Central memory CD4-positive, alpha-beta T cell (primary cell): ENCODE measurements at regions not wholly inside any gene's neighbourhood (a gene's known extent, or its start where the extent isn't known, plus 50 kb on each side); places are given as distances from the start of the nearest gene placed in this dataset.

Experiments
- DNase-seq: peaks from one replicate; pipeline ENCODE4 v3.0.0; 2022

GRCh38 chr18:78770139-78770822 is 209.3 kb upstream of the SALL3 start:
- DNase-seq = no peak

- no peak for DNase-seq
These were observed 208.8 kb upstream of the SALL3 start for GRCh38 chr18:78770823-78771139.

GRCh38 chr18:78771496-78772359 is 207.9 kb upstream of the SALL3 start:
- DNase-seq = no peak

GRCh38 chr18:78772360-78773302 is 207.0 kb upstream of the SALL3 start:
- DNase-seq = no peak

GRCh38 chr18:78773303-78773755 is 206.3 kb upstream of the SALL3 start:
- no peak for DNase-seq

GRCh38 chr18:78773819-78774218 is 205.8 kb upstream of the SALL3 start:
- no peak for DNase-seq

GRCh38 chr18:78774741-78775141 is 204.9 kb upstream of the SALL3 start:
- no peak for DNase-seq

GRCh38 chr18:78776151-78776550 is 203.5 kb upstream of the SALL3 start:
- no peak for DNase-seq

- DNase-seq = no peak
These were observed 202.8 kb upstream of the SALL3 start for GRCh38 chr18:78776706-78777285.

GRCh38 chr18:78777992-78778391 is 201.6 kb upstream of the SALL3 start:
- DNase-seq = no peak

GRCh38 chr18:78778651-78779050 is 201.0 kb upstream of the SALL3 start:
- DNase-seq = no peak

- no peak for DNase-seq
These were observed 199.5 kb upstream of the SALL3 start for GRCh38 chr18:78779996-78780718.

GRCh38 chr18:78780719-78781600 is 198.7 kb upstream of the SALL3 start:
- DNase-seq = no peak

- no peak for DNase-seq
These were observed 198.0 kb upstream of the SALL3 start for GRCh38 chr18:78781601-78781960.

GRCh38 chr18:78782951-78783563 is 196.6 kb upstream of the SALL3 start:
- no peak for DNase-seq

GRCh38 chr18:78783564-78783960 is 196.1 kb upstream of the SALL3 start:
- DNase-seq = no peak

- no peak for DNase-seq
These were observed 194.8 kb upstream of the SALL3 start for GRCh38 chr18:78784861-78785260.

GRCh38 chr18:78785706-78786105 is 193.9 kb upstream of the SALL3 start:
- no peak for DNase-seq

GRCh38 chr18:78786776-78787175 is 192.8 kb upstream of the SALL3 start:
- DNase-seq = no peak

GRCh38 chr18:78787751-78788150 is 191.9 kb upstream of the SALL3 start:
- no peak for DNase-seq

GRCh38 chr18:78788161-78788560 is 191.5 kb upstream of the SALL3 start:
- no peak for DNase-seq
